Esophagus squamous epithelium (tissue), 5 donors: ENCODE measurements at regions not wholly inside any gene's neighbourhood (a gene's known extent, or its start where the extent isn't known, plus 50 kb on each side); places are given as distances from the start of the nearest gene placed in this dataset.

ENCODE experiments used
- DNase-seq: peaks from one replicate; lab custom pipeline; 2025; lab: John Stamatoyannopoulos, UW
- H3K27ac ChIP-seq, 4 donors: fragments of 200-600 bp; sonication (generic); one replicate each; pipeline ENCODE4 v1.5.1; 2016 to 2019; ENCODE audit warnings: mild to moderate bottlenecking in 1 of 4
- H3K27me3 ChIP-seq, 4 donors: fragments of 200-600 bp; sonication (generic); 1 replicate in 3 of 4; 2 replicates in 1 of 4; pipeline versions ENCODE4 v1.5.1 to v1.6.0; 2017 to 2021; ENCODE audit warnings: antibody characterized with exemption in 1 of 4
- H3K36me3 ChIP-seq, 3 donors: fragments of 200-600 bp; sonication (generic); one replicate each; pipeline ENCODE4 v1.5.1; 2016 to 2019
- H3K4me1 ChIP-seq, 3 donors: fragments of 200-600 bp; sonication (generic); one replicate each; pipeline ENCODE4 v1.5.1; 2017 to 2019
- H3K4me3 ChIP-seq, 4 donors: fragments of 200-600 bp; sonication (generic); 1 replicate in 3 of 4; 2 replicates in 1 of 4; pipeline ENCODE4 v1.5.1; 2016 to 2019; ENCODE audit warnings: mild to moderate bottlenecking in 2 of 4, moderate library complexity in 1 of 4
- H3K9me3 ChIP-seq, 3 donors: fragments of 200-600 bp; sonication (generic); one replicate each; pipeline ENCODE4 v1.5.1; 2016 to 2019
- CTCF ChIP-seq, 6 experiments: fragments of 450-650 bp in 4 of 6; fragments of 200-600 bp in 2 of 6; sonication (generic) in 2 of 6; IDR thresholded peaks; one replicate each; pipeline ENCODE4 v1.5.1; 2016 to 2019; ENCODE audit warnings: antibody characterized with exemption in 6 of 6, mild to moderate bottlenecking in 4 of 6, moderate library complexity in 4 of 6
- POLR2A ChIP-seq, 4 donors: fragments of 450-650 bp; IDR thresholded peaks; one replicate each; pipeline ENCODE4 v1.6.1; 2017; ENCODE audit warnings: antibody characterized with exemption in 4 of 4, mild to moderate bottlenecking in 4 of 4, moderate library complexity in 3 of 4
- WGBS, 2 donors: methylation state at CpG; one replicate each; pipeline ENCODE4 v1.1.5; 2018; 5-methylcytosine and 5-hydroxymethylcytosine counted together
- intact Hi-C: fragments of 100-400 bp; cut with DNase I; formaldehyde crosslinking; loops from one replicate; pipeline ENCODE4 v1.15.0; 2022
- donor health status: DM: yes; HTN: yes; CAD: no.

GRCh38 chr4:117610706-117611308 lies 423.5 kb upstream of the NDST3 start:
- DNase-seq = no peak
- intact Hi-C loops = no loop called here
- TF ChIP-seq CTCF (IDR thresholded peaks at IDR 0.05) = no peak
- H3K4me1 ChIP-seq = no peaks in the 10 kb centered on the region
- no peak overlapping the region for H3K27ac ChIP-seq
- no peaks in the 10 kb centered on the region for H3K36me3 ChIP-seq
- no peaks in the 10 kb centered on the region for H3K27me3 ChIP-seq
- WGBS, 2 donors = 60% methylated on average over 1 of the region's 1 CpG; no CpG with 5 or more reads in 1 of the 2 donors
- H3K4me3 ChIP-seq = no peak overlapping the region
- H3K9me3 ChIP-seq = peaks cover 0 to 14% (median 0%) of the 10 kb centered on the region in 3 donors

- intact Hi-C loops = no loop called here
- Histone ChIP-seq H3K36me3 (no peaks in the 10 kb centered on the region), H3K4me3 (no peak overlapping the region), H3K9me3 (no peaks in the 10 kb centered on the region), H3K4me1 (no peaks in the 10 kb centered on the region), H3K27ac (no peak overlapping the region), H3K27me3 (no peaks in the 10 kb centered on the region)
- 72 to 87% methylated on average over 4 of the region's 4 CpGs for WGBS, 2 donors
- no peak for DNase-seq
- TF ChIP-seq CTCF (IDR thresholded peaks at IDR 0.05) (no peak), POLR2A (IDR thresholded peaks at IDR 0.05) (no peak)
Observed at GRCh38 chr4:117621673-117622072, 412.6 kb upstream of the NDST3 start.

GRCh38 chr4:117623326-117623725 lies 411.0 kb upstream of the NDST3 start:
- H3K27me3 ChIP-seq = no peaks in the 10 kb centered on the region
- no peaks in the 10 kb centered on the region for H3K9me3 ChIP-seq
- H3K4me1 ChIP-seq = no peaks in the 10 kb centered on the region
- no peak overlapping the region for H3K4me3 ChIP-seq
- intact Hi-C loops = no loop called here
- TF ChIP-seq POLR2A (IDR thresholded peaks at IDR 0.05) (no peak), CTCF (IDR thresholded peaks at IDR 0.05) (no peak)
- no peak for DNase-seq
- WGBS, 2 donors = 50 to 68% methylated on average over 1 of the region's 1 CpG
- H3K27ac ChIP-seq = no peak overlapping the region
- no peaks in the 10 kb centered on the region for H3K36me3 ChIP-seq

GRCh38 chr4:117626664-117627063 lies 407.6 kb upstream of the NDST3 start:
- H3K27ac ChIP-seq = no peak overlapping the region
- H3K4me1 ChIP-seq = no peaks in the 10 kb centered on the region
- no peaks in the 10 kb centered on the region for H3K27me3 ChIP-seq
- no peak for TF ChIP-seq POLR2A (IDR thresholded peaks at IDR 0.05)
- TF ChIP-seq CTCF (IDR thresholded peaks at IDR 0.05) = no peak
- intact Hi-C loops = no loop called here
- WGBS, 2 donors = 40 to 52% methylated on average over 4 of the region's 4 CpGs
- H3K4me3 ChIP-seq = no peak overlapping the region
- H3K9me3 ChIP-seq = no peaks in the 10 kb centered on the region
- DNase-seq = no peak
- no peaks in the 10 kb centered on the region for H3K36me3 ChIP-seq

GRCh38 chr4:117634716-117635115 lies 399.6 kb upstream of the NDST3 start:
- Histone ChIP-seq H3K9me3 (no peaks in the 10 kb centered on the region), H3K4me3 (no peak overlapping the region), H3K36me3 (no peaks in the 10 kb centered on the region), H3K27ac (no peak overlapping the region), H3K4me1 (no peaks in the 10 kb centered on the region), H3K27me3 (no peaks in the 10 kb centered on the region)
- intact Hi-C loops = no loop called here
- DNase-seq = no peak
- 54 to 64% methylated on average over 1 of the region's 1 CpG for WGBS, 2 donors
- TF ChIP-seq POLR2A (IDR thresholded peaks at IDR 0.05) (no peak), CTCF (IDR thresholded peaks at IDR 0.05) (no peak)
